ENCODE measurements at regions not wholly inside any gene's neighbourhood (a gene's known extent, or its start where the extent isn't known, plus 50 kb on each side); places are given as distances from the start of the nearest gene placed in this dataset.
"Not testable (repeated sequence)": the region's sequence is repeated elsewhere in the genome, so short reads cannot be mapped to it uniquely, and the experiment has no call there.

- peaks cover under 1% of the 10 kb centered on the region for H3K9me3 Mint-ChIP-seq
- TF ChIP-seq CTCF (IDR thresholded peaks at IDR 0.05; ENCODE audit: unreplicated experiment): no peak
- H3K4me1 Mint-ChIP-seq: no peaks in the 10 kb centered on the region
- no peak overlapping the region for H3K4me3 Mint-ChIP-seq
- H3K36me3 Mint-ChIP-seq: no peaks in the 10 kb centered on the region
- H3K27me3 Mint-ChIP-seq (ENCODE audit: low read depth): peaks cover 2% of the 10 kb centered on the region
- DNase-seq (ENCODE audit: low spot score in 2 of 2, unreplicated experiment in 2 of 2): no peak
- H3K27ac Mint-ChIP-seq: no peak overlapping the region
These were observed 309.9 kb upstream of the ST8SIA4 start for GRCh38 chr5:101212942-101213514.

- Mint-ChIP-seq H3K4me3 (no peak overlapping the region), H3K27ac (no peak overlapping the region), H3K9me3 (peaks cover 13% of the 10 kb centered on the region), H3K36me3 (no peaks in the 10 kb centered on the region), H3K27me3 (ENCODE audit: low read depth) (no peaks in the 10 kb centered on the region), H3K4me1 (no peaks in the 10 kb centered on the region)
- DNase-seq (ENCODE audit: low spot score in 2 of 2, unreplicated experiment in 2 of 2): no peak
- TF ChIP-seq CTCF (IDR thresholded peaks at IDR 0.05; ENCODE audit: unreplicated experiment): no peak
These were observed 303.5 kb upstream of the ST8SIA4 start for GRCh38 chr5:101206534-101206933.

- not testable (repeated sequence) for DNase-seq (ENCODE audit: low spot score in 2 of 2, unreplicated experiment in 2 of 2); H3K27ac Mint-ChIP-seq; H3K36me3 Mint-ChIP-seq; H3K27me3 Mint-ChIP-seq (ENCODE audit: low read depth); H3K4me3 Mint-ChIP-seq; H3K4me1 Mint-ChIP-seq
- H3K9me3 Mint-ChIP-seq: peaks cover 13% of the 10 kb centered on the region
These were observed 302.0 kb upstream of the ST8SIA4 start for GRCh38 chr5:101205065-101205464.

- not testable (repeated sequence) for H3K4me1 Mint-ChIP-seq; DNase-seq (ENCODE audit: low spot score in 2 of 2, unreplicated experiment in 2 of 2); H3K27ac Mint-ChIP-seq; H3K4me3 Mint-ChIP-seq; H3K27me3 Mint-ChIP-seq (ENCODE audit: low read depth); H3K36me3 Mint-ChIP-seq; H3K9me3 Mint-ChIP-seq
These were observed 277.3 kb upstream of the ST8SIA4 start for GRCh38 chr5:101180365-101180764.

- no peak overlapping the region for H3K4me3 Mint-ChIP-seq
- DNase-seq (ENCODE audit: low spot score in 2 of 2, unreplicated experiment in 2 of 2): no peak
- peaks cover 9% of the 10 kb centered on the region for H3K9me3 Mint-ChIP-seq
- H3K4me1 Mint-ChIP-seq: no peaks in the 10 kb centered on the region
- no peak overlapping the region for H3K27ac Mint-ChIP-seq
- no peaks in the 10 kb centered on the region for H3K27me3 Mint-ChIP-seq (ENCODE audit: low read depth)
- no peak for TF ChIP-seq CTCF (IDR thresholded peaks at IDR 0.05; ENCODE audit: unreplicated experiment)
- no peaks in the 10 kb centered on the region for H3K36me3 Mint-ChIP-seq
These were observed 273.5 kb upstream of the ST8SIA4 start for GRCh38 chr5:101176605-101177004.

- no peak for DNase-seq (ENCODE audit: low spot score in 2 of 2, unreplicated experiment in 2 of 2)
- Mint-ChIP-seq H3K27me3 (ENCODE audit: low read depth) (peaks cover 2% of the 10 kb centered on the region), H3K4me3 (no peak overlapping the region), H3K9me3 (peaks cover 9% of the 10 kb centered on the region), H3K36me3 (no peaks in the 10 kb centered on the region), H3K27ac (no peak overlapping the region), H3K4me1 (no peaks in the 10 kb centered on the region)
- TF ChIP-seq CTCF (IDR thresholded peaks at IDR 0.05; ENCODE audit: unreplicated experiment): no peak
These were observed 271.9 kb upstream of the ST8SIA4 start for GRCh38 chr5:101174981-101175380.

- no peaks in the 10 kb centered on the region for H3K4me1 Mint-ChIP-seq
- no peaks in the 10 kb centered on the region for H3K27me3 Mint-ChIP-seq (ENCODE audit: low read depth)
- H3K27ac Mint-ChIP-seq: no peak overlapping the region
- DNase-seq (ENCODE audit: low spot score in 2 of 2, unreplicated experiment in 2 of 2): no peak
- no peak for TF ChIP-seq CTCF (IDR thresholded peaks at IDR 0.05; ENCODE audit: unreplicated experiment)
- no peak overlapping the region for H3K4me3 Mint-ChIP-seq
- H3K36me3 Mint-ChIP-seq: no peaks in the 10 kb centered on the region
- peaks cover 12% of the 10 kb centered on the region for H3K9me3 Mint-ChIP-seq
These were observed 260.0 kb upstream of the ST8SIA4 start for GRCh38 chr5:101163088-101163487.

Data from mesothelial cell of epicardium (in vitro differentiated cells).